Endothelial cell of umbilical vein (primary cell): ENCODE measurements at regions not wholly inside any gene's neighbourhood (a gene's known extent, or its start where the extent isn't known, plus 50 kb on each side); places are given as distances from the start of the nearest gene placed in this dataset.

Experiments used
- CTCF ChIP-seq, 2 donors: IDR thresholded peaks; 1 replicate in 1 of 2; 2 replicates in 1 of 2; pipeline ENCODE4 v1.5.1; 2011; ENCODE audit warnings: low read length in 2 of 2, mild to moderate bottlenecking in 2 of 2, moderate library complexity in 2 of 2, control low read depth in 1 of 2, inconsistent platforms in 1 of 2, low read depth in 1 of 2; ENCODE audit not compliant: insufficient read depth in 1 of 2; ENCODE audit errors: extremely low read depth in 1 of 2
- EZH2 ChIP-seq: IDR thresholded peaks from 2 replicates; pipeline ENCODE4 v1.6.1; 2012; ENCODE audit warnings: borderline replicate concordance, low read depth, mild to moderate bottlenecking, moderate library complexity, low read length, inconsistent platforms; ENCODE audit not compliant: severe bottlenecking
- FOS ChIP-seq: IDR thresholded peaks from 2 replicates; pipeline ENCODE4 v1.6.1; 2011; ENCODE audit warnings: mild to moderate bottlenecking, low read length, moderate library complexity, borderline replicate concordance; ENCODE audit not compliant: insufficient read depth
- MAX ChIP-seq: IDR thresholded peaks from 2 replicates; pipeline ENCODE4 v1.6.1; 2011; ENCODE audit not compliant: insufficient read depth, insufficient read length

DNA sequence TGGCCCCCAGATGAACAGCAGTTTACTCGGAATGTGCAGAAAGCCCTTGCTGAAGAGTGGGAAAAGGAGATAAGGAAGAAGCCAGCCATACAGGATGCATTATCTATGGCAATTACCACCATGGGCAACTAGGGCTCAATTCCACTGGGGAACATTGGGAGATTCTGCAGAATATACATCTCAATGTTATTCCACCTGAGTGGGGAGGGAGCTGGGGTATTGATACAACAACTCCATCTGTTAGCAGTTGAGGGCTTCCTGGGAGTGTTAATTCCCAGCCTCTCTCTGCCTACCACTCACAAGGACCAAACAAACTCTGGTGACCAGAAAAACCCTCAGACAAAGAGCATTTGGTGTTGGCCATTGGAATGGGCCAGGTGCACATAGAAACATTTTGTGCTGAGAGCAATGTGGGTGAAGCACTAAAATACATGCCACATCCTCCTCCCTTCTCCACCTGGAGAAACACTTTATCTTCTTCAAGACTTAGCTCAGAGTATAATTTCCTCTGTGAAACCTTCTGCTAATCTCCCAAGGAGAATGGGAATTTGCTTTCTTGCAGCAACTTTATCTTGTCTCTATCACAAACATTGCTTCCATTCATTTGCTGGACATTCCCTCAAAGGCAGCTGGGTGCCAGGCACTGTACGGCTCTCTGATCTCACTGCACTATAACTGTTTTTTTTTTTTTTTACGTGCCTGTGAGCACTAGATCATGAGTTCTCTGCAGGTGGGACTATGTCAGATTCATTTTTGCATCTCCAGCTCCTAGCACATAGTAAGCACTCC, 292.2 kb downstream of the MN1 start:
- no peak for TF ChIP-seq CTCF (IDR thresholded peaks at IDR 0.05; ENCODE audit: extremely low read depth in 1 of 2, insufficient read depth in 1 of 2, low read depth in 1 of 2, low read length in 2 of 2)
- no peak for TF ChIP-seq EZH2
- TF ChIP-seq MAX = no peak
- no peak for TF ChIP-seq FOS
